Hepatocyte (in vitro differentiated cells): ENCODE measurements at regions not wholly inside any gene's neighbourhood (a gene's known extent, or its start where the extent isn't known, plus 50 kb on each side); places are given as distances from the start of the nearest gene placed in this dataset.

Experiments used
- CTCF ChIP-seq: fragments of 200-600 bp; sonication (generic); IDR thresholded peaks from 2 replicates; pipeline ENCODE4 v1.5.1; 2016; ENCODE audit warnings: antibody characterized with exemption, mild to moderate bottlenecking; ENCODE audit not compliant: poor library complexity
- EZH2 ChIP-seq: fragments of 200-600 bp; sonication (generic); IDR thresholded peaks from 2 replicates; pipeline ENCODE4 v1.6.1; 2016; ENCODE audit warnings: antibody characterized with exemption, mild to moderate bottlenecking, borderline replicate concordance

GRCh38 chr7:109782806-109783205, 1213.1 kb downstream of the DNAJB9 start:
- TF ChIP-seq CTCF: no peak
- TF ChIP-seq EZH2: no peak
